Loucy (cell line): ENCODE measurements at regions not wholly inside any gene's neighbourhood (a gene's known extent, or its start where the extent isn't known, plus 50 kb on each side); places are given as distances from the start of the nearest gene placed in this dataset.

ENCODE experiments used
- EZH2phosphoT487 ChIP-seq: fragments of 200-600 bp; IDR thresholded peaks from 2 replicates; pipeline ENCODE4 v1.6.1; 2018; ENCODE audit warnings: antibody characterized with exemption, mild to moderate bottlenecking, moderate library complexity, borderline replicate concordance
- TF ChIP-seq, protein P1 (sequence below): fragments of 200-600 bp; sonication (generic); conservative IDR thresholded peaks from 2 replicates; pipeline ENCODE4 v1.5.1; 2014; ENCODE audit warnings: mild to moderate bottlenecking, antibody characterized with exemption, low read length

- TF ChIP-seq, protein P1, sequence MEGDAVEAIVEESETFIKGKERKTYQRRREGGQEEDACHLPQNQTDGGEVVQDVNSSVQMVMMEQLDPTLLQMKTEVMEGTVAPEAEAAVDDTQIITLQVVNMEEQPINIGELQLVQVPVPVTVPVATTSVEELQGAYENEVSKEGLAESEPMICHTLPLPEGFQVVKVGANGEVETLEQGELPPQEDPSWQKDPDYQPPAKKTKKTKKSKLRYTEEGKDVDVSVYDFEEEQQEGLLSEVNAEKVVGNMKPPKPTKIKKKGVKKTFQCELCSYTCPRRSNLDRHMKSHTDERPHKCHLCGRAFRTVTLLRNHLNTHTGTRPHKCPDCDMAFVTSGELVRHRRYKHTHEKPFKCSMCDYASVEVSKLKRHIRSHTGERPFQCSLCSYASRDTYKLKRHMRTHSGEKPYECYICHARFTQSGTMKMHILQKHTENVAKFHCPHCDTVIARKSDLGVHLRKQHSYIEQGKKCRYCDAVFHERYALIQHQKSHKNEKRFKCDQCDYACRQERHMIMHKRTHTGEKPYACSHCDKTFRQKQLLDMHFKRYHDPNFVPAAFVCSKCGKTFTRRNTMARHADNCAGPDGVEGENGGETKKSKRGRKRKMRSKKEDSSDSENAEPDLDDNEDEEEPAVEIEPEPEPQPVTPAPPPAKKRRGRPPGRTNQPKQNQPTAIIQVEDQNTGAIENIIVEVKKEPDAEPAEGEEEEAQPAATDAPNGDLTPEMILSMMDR = no peak
- TF ChIP-seq EZH2phosphoT487 = no peak
Measured at GRCh38 chr20:40932436-40932835, 96.2 kb upstream of the TOP1 start.
